ENCODE measurements at regions not wholly inside any gene's neighbourhood (a gene's known extent, or its start where the extent isn't known, plus 50 kb on each side); places are given as distances from the start of the nearest gene placed in this dataset.

GRCh38 chr1:234735916-234736315, 125.9 kb upstream of the IRF2BP2 start:
- TF ChIP-seq CTCF (IDR thresholded peaks at IDR 0.05 in 2 of 3, conservative IDR thresholded peaks at IDR 0.05 in 1 of 3; ENCODE audit: borderline replicate concordance in 1 of 3, insufficient read depth in 1 of 3, low read depth in 2 of 3, low read length in 2 of 3) (no peak), POLR2A (IDR thresholded peaks at IDR 0.05; ENCODE audit: borderline replicate concordance, extremely low read depth, insufficient read depth, insufficient read length) (no peak), EZH2 (IDR thresholded peaks at IDR 0.05) (no peak), POLR2AphosphoS5 (IDR thresholded peaks at IDR 0.05; ENCODE audit: low read depth, low read length) (no peak), SIN3A (IDR thresholded peaks at IDR 0.05; ENCODE audit: low read depth) (no peak), SRF (IDR thresholded peaks at IDR 0.05; ENCODE audit: low read depth) (no peak), RAD21 (IDR thresholded peaks at IDR 0.05; ENCODE audit: low read depth) (no peak), EZH2phosphoT487 (IDR thresholded peaks at IDR 0.05; ENCODE audit: borderline replicate concordance) (no peak), EGR1 (IDR thresholded peaks at IDR 0.05; ENCODE audit: low read depth) (no peak), JUND (IDR thresholded peaks at IDR 0.05) (no peak), ELF1 (IDR thresholded peaks at IDR 0.05; ENCODE audit: borderline replicate concordance, low read depth) (no peak), SP1 (IDR thresholded peaks at IDR 0.05; ENCODE audit: low read depth) (no peak)
- TF ChIP-seq, protein P1, sequence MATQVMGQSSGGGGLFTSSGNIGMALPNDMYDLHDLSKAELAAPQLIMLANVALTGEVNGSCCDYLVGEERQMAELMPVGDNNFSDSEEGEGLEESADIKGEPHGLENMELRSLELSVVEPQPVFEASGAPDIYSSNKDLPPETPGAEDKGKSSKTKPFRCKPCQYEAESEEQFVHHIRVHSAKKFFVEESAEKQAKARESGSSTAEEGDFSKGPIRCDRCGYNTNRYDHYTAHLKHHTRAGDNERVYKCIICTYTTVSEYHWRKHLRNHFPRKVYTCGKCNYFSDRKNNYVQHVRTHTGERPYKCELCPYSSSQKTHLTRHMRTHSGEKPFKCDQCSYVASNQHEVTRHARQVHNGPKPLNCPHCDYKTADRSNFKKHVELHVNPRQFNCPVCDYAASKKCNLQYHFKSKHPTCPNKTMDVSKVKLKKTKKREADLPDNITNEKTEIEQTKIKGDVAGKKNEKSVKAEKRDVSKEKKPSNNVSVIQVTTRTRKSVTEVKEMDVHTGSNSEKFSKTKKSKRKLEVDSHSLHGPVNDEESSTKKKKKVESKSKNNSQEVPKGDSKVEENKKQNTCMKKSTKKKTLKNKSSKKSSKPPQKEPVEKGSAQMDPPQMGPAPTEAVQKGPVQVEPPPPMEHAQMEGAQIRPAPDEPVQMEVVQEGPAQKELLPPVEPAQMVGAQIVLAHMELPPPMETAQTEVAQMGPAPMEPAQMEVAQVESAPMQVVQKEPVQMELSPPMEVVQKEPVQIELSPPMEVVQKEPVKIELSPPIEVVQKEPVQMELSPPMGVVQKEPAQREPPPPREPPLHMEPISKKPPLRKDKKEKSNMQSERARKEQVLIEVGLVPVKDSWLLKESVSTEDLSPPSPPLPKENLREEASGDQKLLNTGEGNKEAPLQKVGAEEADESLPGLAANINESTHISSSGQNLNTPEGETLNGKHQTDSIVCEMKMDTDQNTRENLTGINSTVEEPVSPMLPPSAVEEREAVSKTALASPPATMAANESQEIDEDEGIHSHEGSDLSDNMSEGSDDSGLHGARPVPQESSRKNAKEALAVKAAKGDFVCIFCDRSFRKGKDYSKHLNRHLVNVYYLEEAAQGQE (IDR thresholded peaks at IDR 0.05; ENCODE audit: low read depth) = no peak
- TF ChIP-seq, protein P2, sequence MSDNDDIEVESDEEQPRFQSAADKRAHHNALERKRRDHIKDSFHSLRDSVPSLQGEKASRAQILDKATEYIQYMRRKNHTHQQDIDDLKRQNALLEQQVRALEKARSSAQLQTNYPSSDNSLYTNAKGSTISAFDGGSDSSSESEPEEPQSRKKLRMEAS (IDR thresholded peaks at IDR 0.05) = no peak
